ENCODE measurements at regions not wholly inside any gene's neighbourhood (a gene's known extent, or its start where the extent isn't known, plus 50 kb on each side); places are given as distances from the start of the nearest gene placed in this dataset.

DNA sequence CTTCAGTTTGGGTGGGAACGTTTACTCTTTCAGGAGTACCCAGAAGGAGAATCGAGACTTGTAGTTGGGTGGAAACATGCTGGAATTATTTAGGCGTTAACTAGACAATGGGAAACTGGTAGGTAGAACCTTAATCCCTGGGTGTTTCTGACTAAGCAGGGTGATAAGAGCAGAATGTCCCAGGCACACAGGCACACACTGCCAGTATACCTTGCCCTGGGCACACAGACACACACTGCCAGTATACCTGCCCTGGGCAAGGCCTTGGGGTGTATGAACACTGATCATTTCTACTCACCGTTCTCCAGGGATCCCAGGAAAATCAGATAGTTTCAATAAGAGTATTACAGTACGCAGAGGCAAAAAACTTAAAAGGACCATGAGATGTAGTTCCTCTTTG, 115.5 kb downstream of the SNAPC1 start:
- peaks cover 39% of the 10 kb centered on the region for H3K27me3 Mint-ChIP-seq
- no peaks in the 10 kb centered on the region for H3K36me3 Mint-ChIP-seq
- H3K4me1 Mint-ChIP-seq (ENCODE audit: low read depth), result no peaks in the 10 kb centered on the region
- intact Hi-C loops (cut with micrococcal nuclease), result no loop called here
- no peaks in the 10 kb centered on the region for H3K9me3 Mint-ChIP-seq
- ChIA-PET POLR2A (no interaction called here), CTCF (interaction anchor here (1.2 kb wide), 1 partner anchor 249 kb away, joined by 4 read pairs; no protein-coding TSS in a partner anchor)
- no peak for DNase-seq
- H3K4me3 Mint-ChIP-seq, result no peak overlapping the region
- H3K27ac Mint-ChIP-seq, result no peak overlapping the region

- Mint-ChIP-seq H3K27me3 (peaks cover 35% of the 10 kb centered on the region), H3K36me3 (no peaks in the 10 kb centered on the region), H3K9me3 (no peaks in the 10 kb centered on the region), H3K4me3 (no peak overlapping the region), H3K27ac (no peak overlapping the region), H3K4me1 (ENCODE audit: low read depth) (no peaks in the 10 kb centered on the region)
- ChIA-PET POLR2A (no interaction called here), CTCF (interaction anchor here (1.2 to 1.6 kb wide), 2 partner anchors 16 to 248 kb away, joined by 3 to 4 read pairs; no protein-coding TSS in a partner anchor)
- intact Hi-C loops (cut with micrococcal nuclease), result no loop called here
- DNase-seq, result no peak
Measured at GRCh38 chr14:61878931-61879330, 116.7 kb downstream of the SNAPC1 start.

DNA sequence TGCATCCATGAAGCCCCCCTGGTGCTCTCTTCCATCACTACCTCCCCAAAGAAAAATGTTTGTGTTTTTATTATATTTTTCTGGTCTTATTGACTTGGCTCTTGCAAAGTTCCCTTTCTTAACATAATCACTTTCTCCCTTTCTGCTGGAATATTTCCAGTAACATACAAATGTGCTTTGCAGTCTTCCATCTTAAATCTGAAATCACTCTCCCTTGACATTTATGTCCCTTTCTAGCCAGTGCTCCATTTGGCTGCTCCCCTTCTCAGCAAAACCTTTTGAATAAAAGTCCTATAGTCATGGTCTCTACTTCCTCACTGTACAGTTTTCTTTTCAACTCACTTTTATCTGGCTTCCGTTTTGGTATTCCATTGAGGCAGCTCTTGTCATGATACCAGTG, 118.8 kb downstream of the SNAPC1 start:
- Mint-ChIP-seq H3K27me3 (peaks cover 33% of the 10 kb centered on the region), H3K9me3 (no peaks in the 10 kb centered on the region), H3K36me3 (no peaks in the 10 kb centered on the region), H3K4me3 (no peak overlapping the region), H3K4me1 (ENCODE audit: low read depth) (no peaks in the 10 kb centered on the region), H3K27ac (no peak overlapping the region)
- intact Hi-C loops (cut with micrococcal nuclease), result no loop called here
- ChIA-PET POLR2A (no interaction called here), CTCF (no interaction called here)
- DNase-seq, result no peak

DNA sequence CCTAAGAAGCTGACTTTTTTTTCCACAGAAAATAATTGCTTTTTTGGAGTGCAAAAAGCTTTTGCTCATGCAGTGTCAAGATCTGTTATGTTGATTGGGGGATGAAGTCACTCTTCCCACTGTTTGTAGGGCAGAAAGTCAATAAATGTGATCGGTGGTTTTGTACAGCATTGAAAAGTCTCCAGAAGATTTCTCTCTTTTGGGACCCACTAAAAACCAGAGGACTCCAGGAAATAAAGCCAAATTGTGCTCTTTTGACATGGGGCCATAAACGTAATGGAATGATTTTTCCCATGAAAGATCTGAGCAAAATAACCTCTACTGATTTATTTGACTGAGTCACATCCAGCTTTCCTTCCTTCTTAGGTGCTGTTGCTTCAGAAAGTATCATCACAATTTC, 122.5 kb downstream of the SNAPC1 start:
- DNase-seq, result no peak
- ChIA-PET CTCF (no interaction called here), POLR2A (no interaction called here)
- Mint-ChIP-seq H3K36me3 (no peaks in the 10 kb centered on the region), H3K4me1 (ENCODE audit: low read depth) (peaks cover 7% of the 10 kb centered on the region), H3K9me3 (no peaks in the 10 kb centered on the region), H3K27ac (no peak overlapping the region), H3K27me3 (peaks cover 14% of the 10 kb centered on the region), H3K4me3 (no peak overlapping the region)
- intact Hi-C loops (cut with micrococcal nuclease), result no loop called here

DNA sequence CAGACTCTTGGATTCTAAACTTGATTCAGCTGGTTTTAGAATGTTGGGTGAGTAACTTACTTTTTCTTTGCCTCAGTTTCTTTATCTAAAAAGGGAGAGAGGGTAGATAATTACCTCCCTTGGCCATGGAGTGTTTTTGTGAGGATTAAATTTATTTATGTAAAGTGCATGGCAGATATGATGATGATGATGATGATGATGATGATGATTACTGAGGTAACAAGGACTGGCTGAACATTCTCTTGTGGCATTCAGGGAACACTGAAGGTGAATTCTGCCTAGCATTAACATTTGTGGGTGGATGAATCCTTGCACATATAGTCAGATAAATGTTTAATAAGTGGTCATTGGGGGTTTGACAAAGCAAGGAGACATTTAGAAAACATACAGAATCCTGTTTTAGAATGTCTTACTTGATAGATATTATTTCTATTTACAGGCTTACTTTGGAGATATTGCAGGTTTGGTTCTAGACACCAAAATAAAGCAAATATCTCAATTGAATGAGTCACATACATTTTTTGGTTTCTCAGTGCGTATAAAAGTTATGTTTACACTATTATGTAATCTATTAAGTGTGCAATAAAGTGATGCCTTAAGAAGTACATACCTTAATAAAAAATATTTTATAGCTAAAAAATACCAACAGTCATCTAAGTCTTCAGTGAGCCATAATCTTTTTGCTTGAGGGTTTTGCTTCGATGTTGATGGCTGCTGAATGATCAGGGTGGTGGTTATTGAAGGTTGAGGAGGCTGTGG, 123.2 kb downstream of the SNAPC1 start:
- CTCF ChIA-PET, result interaction anchor here (0.6 kb wide), 1 partner anchor 408 kb away, joined by 4 read pairs; no protein-coding TSS in a partner anchor
- Mint-ChIP-seq H3K4me1 (ENCODE audit: low read depth) (peaks cover 13% of the 10 kb centered on the region), H3K27ac (no peak overlapping the region), H3K9me3 (no peaks in the 10 kb centered on the region), H3K27me3 (peaks cover 10% of the 10 kb centered on the region), H3K4me3 (no peak overlapping the region), H3K36me3 (no peaks in the 10 kb centered on the region)
- POLR2A ChIA-PET, result no interaction called here
- intact Hi-C loops (cut with micrococcal nuclease), result no loop called here
- no peak for DNase-seq

GRCh38 chr14:61887628-61888027, 125.4 kb downstream of the SNAPC1 start:
- Mint-ChIP-seq H3K27ac (no peak overlapping the region), H3K4me1 (ENCODE audit: low read depth) (peaks cover 16% of the 10 kb centered on the region), H3K36me3 (no peaks in the 10 kb centered on the region), H3K4me3 (no peak overlapping the region), H3K27me3 (peaks cover 1% of the 10 kb centered on the region), H3K9me3 (no peaks in the 10 kb centered on the region)
- ChIA-PET CTCF (interaction anchor here (1.2 kb wide), 1 partner anchor 27 kb away, joined by 6 read pairs; no protein-coding TSS in a partner anchor), POLR2A (no interaction called here)
- DNase-seq, result no peak
- intact Hi-C loops (cut with micrococcal nuclease), result no loop called here

- CTCF ChIA-PET, result interaction anchor here (0.9 to 3.2 kb wide), 3 partner anchors 13 to 559 kb away, joined by 3 to 21 read pairs (median 3); no protein-coding TSS in a partner anchor
- Mint-ChIP-seq H3K4me1 (ENCODE audit: low read depth) (peaks cover 16% of the 10 kb centered on the region), H3K9me3 (no peaks in the 10 kb centered on the region), H3K4me3 (peak overlapping the region; percentile 13), H3K36me3 (no peaks in the 10 kb centered on the region), H3K27me3 (peaks cover 4% of the 10 kb centered on the region), H3K27ac (peak overlapping the region; percentile 56)
- intact Hi-C loops (cut with micrococcal nuclease), result loop anchor here (1.0 to 5.0 kb wide), 2 partner anchors 44 to 428 kb away; no protein-coding TSS in a partner anchor
- peak; percentile 47 for DNase-seq
- POLR2A ChIA-PET, result no interaction called here
Measured at GRCh38 chr14:61889914-61890351, 127.7 kb downstream of the SNAPC1 start.

- peaks cover 2% of the 10 kb centered on the region for H3K27me3 Mint-ChIP-seq
- intact Hi-C loops (cut with micrococcal nuclease), result loop anchor here (5.0 kb wide), 1 partner anchor 429 kb away; no protein-coding TSS in a partner anchor
- POLR2A ChIA-PET, result no interaction called here
- DNase-seq, result no peak
- H3K4me3 Mint-ChIP-seq, result no peak overlapping the region
- peaks cover 16% of the 10 kb centered on the region for H3K4me1 Mint-ChIP-seq (ENCODE audit: low read depth)
- no peaks in the 10 kb centered on the region for H3K36me3 Mint-ChIP-seq
- no peak overlapping the region for H3K27ac Mint-ChIP-seq
- no peaks in the 10 kb centered on the region for H3K9me3 Mint-ChIP-seq
- CTCF ChIA-PET, result interaction anchor here (0.7 to 3.2 kb wide), 3 partner anchors 18 to 235 kb away, joined by 3 to 21 read pairs (median 3); no protein-coding TSS in a partner anchor
Measured at GRCh38 chr14:61891170-61891569, 128.9 kb downstream of the SNAPC1 start.

DNA sequence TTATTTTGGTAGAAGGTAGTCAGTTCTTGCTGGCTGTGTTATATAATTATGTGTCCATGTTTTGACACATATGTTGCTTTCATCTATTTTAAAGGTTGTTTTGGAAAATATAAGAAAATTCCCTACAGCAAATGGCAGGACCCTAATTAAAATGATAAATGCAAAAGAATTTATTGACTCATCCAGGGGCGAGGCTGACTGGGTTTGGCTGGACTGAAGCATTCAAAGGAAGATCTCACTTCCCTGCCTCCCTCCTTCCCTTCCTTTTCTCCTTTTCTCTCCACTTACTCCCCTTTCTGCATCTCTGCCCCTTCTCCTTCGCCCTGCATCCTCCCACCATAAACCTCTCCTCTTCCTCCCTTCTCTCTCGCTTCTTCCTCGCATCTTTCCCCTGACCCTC, 129.6 kb downstream of the SNAPC1 start:
- no peak overlapping the region for H3K27ac Mint-ChIP-seq
- intact Hi-C loops (cut with micrococcal nuclease), result loop anchor here (5.0 kb wide), 1 partner anchor 430 kb away; no protein-coding TSS in a partner anchor

GRCh38 chr14:61893371-61893940, 131.2 kb downstream of the SNAPC1 start:
- CTCF ChIA-PET, result interaction anchor here (0.9 to 3.9 kb wide), 9 partner anchors 11 to 1390 kb away, joined by 3 to 70 read pairs (median 4); no protein-coding TSS in a partner anchor
- intact Hi-C loops (cut with micrococcal nuclease), result loop anchor here (5.0 kb wide), 1 partner anchor 431 kb away; no protein-coding TSS in a partner anchor
- Mint-ChIP-seq H3K27me3 (peaks cover 2% of the 10 kb centered on the region), H3K9me3 (no peaks in the 10 kb centered on the region), H3K27ac (no peak overlapping the region), H3K36me3 (no peaks in the 10 kb centered on the region), H3K4me3 (no peak overlapping the region), H3K4me1 (ENCODE audit: low read depth) (peaks cover 16% of the 10 kb centered on the region)
- DNase-seq, result no peak
- POLR2A ChIA-PET, result no interaction called here

More for the DNA sequence above, 129.6 kb downstream of the SNAPC1 start:
- ChIA-PET POLR2A (no interaction called here), CTCF (interaction anchor here (0.7 to 3.2 kb wide), 2 partner anchors 18 to 235 kb away, joined by 3 to 21 read pairs; no protein-coding TSS in a partner anchor)
- H3K9me3 Mint-ChIP-seq, result no peaks in the 10 kb centered on the region
- DNase-seq, result no peak
- H3K4me1 Mint-ChIP-seq (ENCODE audit: low read depth), result peaks cover 16% of the 10 kb centered on the region
- no peak overlapping the region for H3K4me3 Mint-ChIP-seq
- peaks cover 2% of the 10 kb centered on the region for H3K27me3 Mint-ChIP-seq
- no peaks in the 10 kb centered on the region for H3K36me3 Mint-ChIP-seq

- Mint-ChIP-seq H3K27ac (no peak overlapping the region), H3K27me3 (peaks cover 5% of the 10 kb centered on the region), H3K36me3 (no peaks in the 10 kb centered on the region), H3K9me3 (no peaks in the 10 kb centered on the region), H3K4me1 (ENCODE audit: low read depth) (peaks cover 10% of the 10 kb centered on the region), H3K4me3 (no peak overlapping the region)
- ChIA-PET POLR2A (interaction anchor here (0.5 kb wide), 1 partner anchor 619 kb away, joined by 3 read pairs; no protein-coding TSS in a partner anchor), CTCF (interaction anchor here (0.6 to 3.9 kb wide), 13 partner anchors 10 to 1389 kb away, joined by 3 to 70 read pairs (median 4); no protein-coding TSS in a partner anchor)
- intact Hi-C loops (cut with micrococcal nuclease), result loop anchor here (1.0 to 5.0 kb wide), 2 partner anchors 233 to 432 kb away; no protein-coding TSS in a partner anchor
- peak; percentile 68 for DNase-seq
Measured at GRCh38 chr14:61894452-61895077, 132.3 kb downstream of the SNAPC1 start.

DNA sequence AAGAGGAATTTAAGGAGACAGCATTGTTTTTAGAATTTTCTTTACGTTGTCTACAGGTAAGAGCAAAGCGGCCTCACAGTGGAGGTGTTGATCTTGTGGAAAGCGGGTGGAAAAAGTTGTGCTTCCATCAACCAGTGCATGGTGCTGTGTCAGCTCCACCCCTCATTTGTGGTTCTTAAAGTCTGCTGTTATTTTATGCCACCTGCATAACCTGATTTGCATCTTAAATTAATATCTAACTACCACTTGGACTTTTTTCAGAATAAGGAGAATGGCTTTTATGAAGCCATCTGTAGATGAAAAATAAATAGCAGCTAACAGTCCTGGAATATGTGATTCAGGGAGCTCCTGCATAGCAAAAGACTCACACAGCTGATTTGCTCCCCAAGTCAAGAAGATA, 135.1 kb downstream of the SNAPC1 start:
- no peak overlapping the region for H3K27ac Mint-ChIP-seq
- CTCF ChIA-PET, result interaction anchor here (1.5 to 3.1 kb wide), 2 partner anchors 37 to 229 kb away, joined by 3 to 10 read pairs; no protein-coding TSS in a partner anchor
- H3K9me3 Mint-ChIP-seq, result no peaks in the 10 kb centered on the region
- no peak for DNase-seq
- POLR2A ChIA-PET, result no interaction called here
- intact Hi-C loops (cut with micrococcal nuclease), result no loop called here
- no peak overlapping the region for H3K4me3 Mint-ChIP-seq
- H3K4me1 Mint-ChIP-seq (ENCODE audit: low read depth), result no peaks in the 10 kb centered on the region
- H3K36me3 Mint-ChIP-seq, result no peaks in the 10 kb centered on the region
- H3K27me3 Mint-ChIP-seq, result peaks cover 5% of the 10 kb centered on the region
